ENCODE measurements at regions not wholly inside any gene's neighbourhood (a gene's known extent, or its start where the extent isn't known, plus 50 kb on each side); places are given as distances from the start of the nearest gene placed in this dataset.
"Not testable (repeated sequence)": the region's sequence is repeated elsewhere in the genome, so short reads cannot be mapped to it uniquely, and the experiment has no call there.

- H3K27me3 ChIP-seq (ENCODE audit: insufficient read depth, low read length, poor library complexity); H3K9ac ChIP-seq (ENCODE audit: low read depth, low read length); ATAC-seq (ENCODE audit: insufficient read depth, low read depth); H3K27ac ChIP-seq (ENCODE audit: low read length); H3K79me2 ChIP-seq (ENCODE audit: insufficient read depth, low read length); H2AFZ ChIP-seq (ENCODE audit: low read depth, low read length); H3K4me3 ChIP-seq (ENCODE audit: low read depth in 1 of 2, low read length in 2 of 2); H3K4me2 ChIP-seq (ENCODE audit: insufficient read depth, low read length); DNase-seq; H3K9me3 ChIP-seq (ENCODE audit: insufficient read depth, low read length, severe bottlenecking); H3K36me3 ChIP-seq (ENCODE audit: insufficient read depth, low read length); H4K20me1 ChIP-seq (ENCODE audit: insufficient read depth, low read length); H3K4me1 ChIP-seq (ENCODE audit: insufficient read depth, low read length): not testable (repeated sequence)
Measured at GRCh38 chr2:76697439-76697838, 824.7 kb downstream of the LRRTM4 start.

- H3K4me1 ChIP-seq (ENCODE audit: insufficient read depth, low read length): no peaks in the 10 kb centered on the region
- H3K4me2 ChIP-seq (ENCODE audit: insufficient read depth, low read length): no peak overlapping the region
- no peaks in the 10 kb centered on the region for H3K36me3 ChIP-seq (ENCODE audit: insufficient read depth, low read length)
- ATAC-seq (ENCODE audit: insufficient read depth, low read depth) (no peak), DNase-seq (no peak)
- H3K27ac ChIP-seq (ENCODE audit: low read length): no peak overlapping the region
- H3K27me3 ChIP-seq (ENCODE audit: insufficient read depth, low read length, poor library complexity): no peaks in the 10 kb centered on the region
- no peak overlapping the region for H3K9ac ChIP-seq (ENCODE audit: low read depth, low read length)
- H4K20me1 ChIP-seq (ENCODE audit: insufficient read depth, low read length): no peaks in the 10 kb centered on the region
- no peak overlapping the region for H3K4me3 ChIP-seq (ENCODE audit: low read depth in 1 of 2, low read length in 2 of 2)
- TF ChIP-seq EZH2 (IDR thresholded peaks at IDR 0.05; ENCODE audit: borderline replicate concordance, low read depth, low read length, severe bottlenecking) (no peak), CTCF (IDR thresholded peaks at IDR 0.05; ENCODE audit: borderline replicate concordance, extremely low read depth, low read length, poor library complexity, severe bottlenecking) (no peak)
- no peaks in the 10 kb centered on the region for H3K9me3 ChIP-seq (ENCODE audit: insufficient read depth, low read length, severe bottlenecking)
- no peaks in the 10 kb centered on the region for H3K79me2 ChIP-seq (ENCODE audit: insufficient read depth, low read length)
- no peak overlapping the region for H2AFZ ChIP-seq (ENCODE audit: low read depth, low read length)
Measured at GRCh38 chr2:76692908-76693307, 829.3 kb downstream of the LRRTM4 start.

GRCh38 chr2:76688732-76689131 lies 833.4 kb downstream of the LRRTM4 start:
- Histone ChIP-seq H3K9ac (ENCODE audit: low read depth, low read length) (no peak overlapping the region), H3K4me1 (ENCODE audit: insufficient read depth, low read length) (no peaks in the 10 kb centered on the region), H2AFZ (ENCODE audit: low read depth, low read length) (no peak overlapping the region), H3K36me3 (ENCODE audit: insufficient read depth, low read length) (no peaks in the 10 kb centered on the region), H3K9me3 (ENCODE audit: insufficient read depth, low read length, severe bottlenecking) (no peaks in the 10 kb centered on the region), H4K20me1 (ENCODE audit: insufficient read depth, low read length) (no peaks in the 10 kb centered on the region), H3K27me3 (ENCODE audit: insufficient read depth, low read length, poor library complexity) (no peaks in the 10 kb centered on the region), H3K4me3 (ENCODE audit: low read depth in 1 of 2, low read length in 2 of 2) (no peak overlapping the region), H3K4me2 (ENCODE audit: insufficient read depth, low read length) (no peak overlapping the region), H3K27ac (ENCODE audit: low read length) (no peak overlapping the region), H3K79me2 (ENCODE audit: insufficient read depth, low read length) (no peaks in the 10 kb centered on the region)
- DNase-seq (no peak), ATAC-seq (ENCODE audit: insufficient read depth, low read depth) (no peak)
- TF ChIP-seq CTCF (IDR thresholded peaks at IDR 0.05; ENCODE audit: borderline replicate concordance, extremely low read depth, low read length, poor library complexity, severe bottlenecking) (no peak), EZH2 (IDR thresholded peaks at IDR 0.05; ENCODE audit: borderline replicate concordance, low read depth, low read length, severe bottlenecking) (no peak)

GRCh38 chr2:76687923-76688322 lies 834.3 kb downstream of the LRRTM4 start:
- Histone ChIP-seq H2AFZ (ENCODE audit: low read depth, low read length) (no peak overlapping the region), H3K4me3 (ENCODE audit: low read depth in 1 of 2, low read length in 2 of 2) (no peak overlapping the region), H3K9me3 (ENCODE audit: insufficient read depth, low read length, severe bottlenecking) (no peaks in the 10 kb centered on the region), H3K36me3 (ENCODE audit: insufficient read depth, low read length) (no peaks in the 10 kb centered on the region), H3K79me2 (ENCODE audit: insufficient read depth, low read length) (no peaks in the 10 kb centered on the region), H3K27ac (ENCODE audit: low read length) (no peak overlapping the region), H3K9ac (ENCODE audit: low read depth, low read length) (no peak overlapping the region), H3K4me2 (ENCODE audit: insufficient read depth, low read length) (no peak overlapping the region), H3K27me3 (ENCODE audit: insufficient read depth, low read length, poor library complexity) (no peaks in the 10 kb centered on the region), H4K20me1 (ENCODE audit: insufficient read depth, low read length) (no peaks in the 10 kb centered on the region), H3K4me1 (ENCODE audit: insufficient read depth, low read length) (no peaks in the 10 kb centered on the region)
- no peak for DNase-seq
- no peak for ATAC-seq (ENCODE audit: insufficient read depth, low read depth)
- no peak for TF ChIP-seq EZH2 (IDR thresholded peaks at IDR 0.05; ENCODE audit: borderline replicate concordance, low read depth, low read length, severe bottlenecking)
- no peak for TF ChIP-seq CTCF (IDR thresholded peaks at IDR 0.05; ENCODE audit: borderline replicate concordance, extremely low read depth, low read length, poor library complexity, severe bottlenecking)
